Endothelial cell of umbilical vein (primary cell): ENCODE measurements at regions not wholly inside any gene's neighbourhood (a gene's known extent, or its start where the extent isn't known, plus 50 kb on each side); places are given as distances from the start of the nearest gene placed in this dataset.

Experiments used
- BruUV-seq: library from RNA; stranded (reverse); fragments of 400-500 nt; replicated peaks from 2 replicates; lab custom pipeline; 2021; lab: Mats Ljungman, UMichigan
- CTCF ChIA-PET: fragments of 300-600, 350-600 bp; sonication (Branson Sonifier 250); formaldehyde crosslinking; loops from one replicate; lab custom pipeline; 2021; ENCODE audit warnings: antibody characterized with exemption, inconsistent platforms; lab: Charles Lee
- POLR2A ChIA-PET: fragments of 300-600, 350-600 bp; sonication (Branson Sonifier 250); formaldehyde crosslinking; loops from one replicate; lab custom pipeline; 2021; ENCODE audit warnings: antibody characterized with exemption, inconsistent platforms; lab: Charles Lee
- DNase-seq: peaks from one replicate; pipeline ENCODE4 v3.0.0-alpha.2; 2011; ENCODE audit warnings: low read depth, low spot score
- FAIRE-seq: peaks from 2 replicates; lab custom pipeline; 2011; peaks lifted over from hg19 to GRCh38; lab: Jason Lieb, UNC
- H2AFZ ChIP-seq: 2 replicates; pipeline ENCODE4 v1.6.0; 2012; ENCODE audit warnings: low read depth, low read length, control low read depth, inconsistent platforms
- H3K27ac ChIP-seq: 2 replicates; pipeline ENCODE4 v1.5.1; 2011; ENCODE audit warnings: low read depth, mild to moderate bottlenecking, control low read depth, low read length, moderate library complexity; ENCODE audit not compliant: insufficient read depth
- H3K27me3 ChIP-seq, 2 experiments: 2 replicates each; pipeline versions ENCODE4 v1.6.0 to v1.6.1; 2011; ENCODE audit warnings: low read length in 2 of 2, mixed read lengths in 1 of 2; ENCODE audit not compliant: control insufficient read depth in 2 of 2, insufficient read depth in 2 of 2
- H3K36me3 ChIP-seq, 2 experiments: 2 replicates in 1 of 2; 3 replicates in 1 of 2; pipeline ENCODE4 v1.5.1; 2011; ENCODE audit warnings: low read length in 2 of 2, mild to moderate bottlenecking in 1 of 2, moderate library complexity in 1 of 2; ENCODE audit not compliant: control insufficient read depth in 2 of 2, insufficient read depth in 2 of 2; ENCODE audit errors: extremely low read depth in 1 of 2
- H3K4me1 ChIP-seq: 3 replicates; pipeline ENCODE4 v1.5.1; 2011; ENCODE audit warnings: mild to moderate bottlenecking, low read length; ENCODE audit not compliant: control insufficient read depth, insufficient read depth; ENCODE audit errors: extremely low read depth
- H3K4me2 ChIP-seq: 2 replicates; pipeline ENCODE4 v1.6.1; 2011; ENCODE audit warnings: low read length, control low read depth, mixed read lengths; ENCODE audit not compliant: insufficient read depth
- H3K4me3 ChIP-seq, 3 experiments: fragments of 200-600 bp in 1 of 3; sonication (generic), shearing (Covaris generic) in 1 of 3; replicated peaks in 1 of 3; 2 replicates each; pipeline ENCODE4 v1.5.1; 2011 to 2016; ENCODE audit warnings: control low read depth in 3 of 3, low read length in 3 of 3, mild to moderate bottlenecking in 2 of 3, inconsistent platforms in 1 of 3, low read depth in 1 of 3, moderate library complexity in 1 of 3; ENCODE audit not compliant: insufficient read depth in 1 of 3
- H3K79me2 ChIP-seq: 2 replicates; pipeline ENCODE4 v1.6.0; 2012; ENCODE audit warnings: low read length, inconsistent platforms; ENCODE audit not compliant: control insufficient read depth, insufficient read depth
- H3K9ac ChIP-seq: replicated peaks from 2 replicates; pipeline ENCODE3; 2011; ENCODE audit warnings: low read length, control low read depth; ENCODE audit not compliant: insufficient read depth; ENCODE audit errors: extremely low read depth
- H3K9me1 ChIP-seq: replicated peaks from 3 replicates; pipeline ENCODE4 v1.6.0; 2011; ENCODE audit warnings: mild to moderate bottlenecking, low read length; ENCODE audit not compliant: control insufficient read depth, insufficient read depth; ENCODE audit errors: extremely low read depth
- H3K9me3 ChIP-seq: replicated peaks from 2 replicates; pipeline ENCODE4 v1.5.1; 2012; ENCODE audit warnings: low read length, inconsistent platforms; ENCODE audit not compliant: control insufficient read depth, insufficient read depth
- H4K20me1 ChIP-seq: replicated peaks from 2 replicates; pipeline ENCODE3; 2011; ENCODE audit warnings: mild to moderate bottlenecking, low read length; ENCODE audit not compliant: control insufficient read depth, insufficient read depth; ENCODE audit errors: extremely low read depth
- EZH2 ChIP-seq: IDR thresholded peaks from 2 replicates; pipeline ENCODE4 v1.6.1; 2012; ENCODE audit warnings: borderline replicate concordance, low read depth, mild to moderate bottlenecking, moderate library complexity, low read length, inconsistent platforms; ENCODE audit not compliant: severe bottlenecking
- FOS ChIP-seq: IDR thresholded peaks from 2 replicates; pipeline ENCODE4 v1.6.1; 2011; ENCODE audit warnings: mild to moderate bottlenecking, low read length, moderate library complexity, borderline replicate concordance; ENCODE audit not compliant: insufficient read depth
- GATA2 ChIP-seq: IDR thresholded peaks from 2 replicates; pipeline ENCODE4 v1.7.0; 2011; ENCODE audit warnings: low read depth, mild to moderate bottlenecking, moderate library complexity, mixed read lengths, low read length; ENCODE audit not compliant: insufficient read length, insufficient read depth
- MYC ChIP-seq: IDR thresholded peaks from one replicate; pipeline ENCODE4 v1.6.1; 2011; ENCODE audit warnings: mild to moderate bottlenecking, low read depth, low read length
- POLR2A ChIP-seq: IDR thresholded peaks from 2 replicates; pipeline ENCODE4 v1.6.1; 2012; ENCODE audit warnings: low read depth, mild to moderate bottlenecking, control low read depth, low read length
- dilution Hi-C: fragments of 300-500 bp; cut with MboI; formaldehyde crosslinking; loops from one replicate; pipeline ENCODE4 v1.15.0; 2019; ENCODE audit warnings: low sequenced_read_pairs; ENCODE audit not compliant: extremely low pct_ligation_motif_present
- intact Hi-C: fragments of 100-400 bp; cut with micrococcal nuclease; formaldehyde crosslinking; loops from one replicate; pipeline ENCODE4 v1.10.0; 2022
- TF ChIP-seq, protein P1 (sequence below): IDR thresholded peaks from 2 replicates; pipeline ENCODE4 v1.6.1; 2011; ENCODE audit not compliant: insufficient read depth, insufficient read length
- TF ChIP-seq, protein P2 (sequence below), 2 donors: IDR thresholded peaks; 1 replicate in 1 of 2; 2 replicates in 1 of 2; pipeline ENCODE4 v1.5.1; 2011; ENCODE audit warnings: low read length in 2 of 2, mild to moderate bottlenecking in 2 of 2, moderate library complexity in 2 of 2, control low read depth in 1 of 2, inconsistent platforms in 1 of 2, low read depth in 1 of 2; ENCODE audit not compliant: insufficient read depth in 1 of 2; ENCODE audit errors: extremely low read depth in 1 of 2

- ChIA-PET POLR2A (no interaction called here), CTCF (interaction anchor here (0.6 to 1.0 kb wide), 2 partner anchors 14 to 18 kb away, joined by 3 read pairs; no protein-coding TSS in a partner anchor)
- no peaks in the 10 kb centered on the region for H3K79me2 ChIP-seq
- no peak overlapping the region for H3K9ac ChIP-seq
- no peak overlapping the region for H3K27ac ChIP-seq
- H3K27me3 ChIP-seq = no peaks in the 10 kb centered on the region
- DNase-seq (no peak), FAIRE-seq (no peak)
- no peaks in the 10 kb centered on the region for H3K36me3 ChIP-seq
- no peak overlapping the region for H3K4me3 ChIP-seq
- intact Hi-C loops (no loop called here), dilution Hi-C loops (no loop called here)
- no peak overlapping the region for H3K4me2 ChIP-seq
- H2AFZ ChIP-seq = no peak overlapping the region
- H3K9me3 ChIP-seq = no peaks in the 10 kb centered on the region
- no TSS peak for BruUV-seq
- TF ChIP-seq FOS = no peak
- TF ChIP-seq EZH2 = no peak
- TF ChIP-seq, protein P1, sequence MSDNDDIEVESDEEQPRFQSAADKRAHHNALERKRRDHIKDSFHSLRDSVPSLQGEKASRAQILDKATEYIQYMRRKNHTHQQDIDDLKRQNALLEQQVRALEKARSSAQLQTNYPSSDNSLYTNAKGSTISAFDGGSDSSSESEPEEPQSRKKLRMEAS = no peak
- TF ChIP-seq MYC = no peak
- TF ChIP-seq GATA2 = no peak
- TF ChIP-seq, protein P2, sequence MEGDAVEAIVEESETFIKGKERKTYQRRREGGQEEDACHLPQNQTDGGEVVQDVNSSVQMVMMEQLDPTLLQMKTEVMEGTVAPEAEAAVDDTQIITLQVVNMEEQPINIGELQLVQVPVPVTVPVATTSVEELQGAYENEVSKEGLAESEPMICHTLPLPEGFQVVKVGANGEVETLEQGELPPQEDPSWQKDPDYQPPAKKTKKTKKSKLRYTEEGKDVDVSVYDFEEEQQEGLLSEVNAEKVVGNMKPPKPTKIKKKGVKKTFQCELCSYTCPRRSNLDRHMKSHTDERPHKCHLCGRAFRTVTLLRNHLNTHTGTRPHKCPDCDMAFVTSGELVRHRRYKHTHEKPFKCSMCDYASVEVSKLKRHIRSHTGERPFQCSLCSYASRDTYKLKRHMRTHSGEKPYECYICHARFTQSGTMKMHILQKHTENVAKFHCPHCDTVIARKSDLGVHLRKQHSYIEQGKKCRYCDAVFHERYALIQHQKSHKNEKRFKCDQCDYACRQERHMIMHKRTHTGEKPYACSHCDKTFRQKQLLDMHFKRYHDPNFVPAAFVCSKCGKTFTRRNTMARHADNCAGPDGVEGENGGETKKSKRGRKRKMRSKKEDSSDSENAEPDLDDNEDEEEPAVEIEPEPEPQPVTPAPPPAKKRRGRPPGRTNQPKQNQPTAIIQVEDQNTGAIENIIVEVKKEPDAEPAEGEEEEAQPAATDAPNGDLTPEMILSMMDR (IDR thresholded peaks at IDR 0.05; ENCODE audit: extremely low read depth in 1 of 2, insufficient read depth in 1 of 2, low read depth in 1 of 2, low read length in 2 of 2) = no peak
- no peak for TF ChIP-seq POLR2A
- no peaks in the 10 kb centered on the region for H3K4me1 ChIP-seq
- H4K20me1 ChIP-seq = no peaks in the 10 kb centered on the region
- H3K9me1 ChIP-seq = no peaks in the 10 kb centered on the region
These were observed 90.7 kb upstream of the JADE1 start for GRCh38 chr4:128718768-128719167.
